Transverse colon (tissue), 4 donors: ENCODE measurements at regions not wholly inside any gene's neighbourhood (a gene's known extent, or its start where the extent isn't known, plus 50 kb on each side); places are given as distances from the start of the nearest gene placed in this dataset.

Experiments used
- DNase-seq: peaks from one replicate; pipeline ENCODE4 v3.0.0-alpha.2; 2019
- H3K27ac ChIP-seq, 4 donors: fragments of 200-600 bp; sonication (generic); 2 replicates each; pipeline ENCODE4 v1.5.1; 2016 to 2018; ENCODE audit warnings: inconsistent platforms in 4 of 4
- H3K27me3 ChIP-seq: fragments of 200-600 bp; sonication (generic); 2 replicates; pipeline ENCODE4 v1.5.1; 2017; ENCODE audit warnings: inconsistent platforms
- H3K36me3 ChIP-seq, 4 donors: fragments of 200-600 bp; sonication (generic); 2 replicates each; pipeline ENCODE4 v1.5.1; 2017 to 2019; ENCODE audit warnings: inconsistent platforms in 4 of 4
- H3K4me1 ChIP-seq, 4 donors: fragments of 200-600 bp; sonication (generic); 2 replicates each; pipeline ENCODE4 v1.5.1; 2017 to 2020; ENCODE audit warnings: inconsistent platforms in 4 of 4
- H3K4me3 ChIP-seq, 4 donors: fragments of 200-600 bp; sonication (generic); 1 replicate in 1 of 4; 2 replicates in 3 of 4; pipeline versions ENCODE4 v1.5.1 to v1.6.1; 2017 to 2019; ENCODE audit warnings: inconsistent platforms in 4 of 4
- H3K9me3 ChIP-seq, 2 donors: fragments of 200-600 bp; sonication (generic); 2 replicates each; pipeline ENCODE4 v1.5.1; 2017 to 2019; ENCODE audit warnings: inconsistent platforms in 2 of 2
- CTCF ChIP-seq, 5 experiments: fragments of 200-600 bp in 3 of 5; fragments of 450-650 bp in 2 of 5; sonication (generic) in 3 of 5; IDR thresholded peaks; 1 replicate in 2 of 5; 2 replicates in 3 of 5; pipeline ENCODE4 v1.5.1; 2016 to 2017; ENCODE audit warnings: antibody characterized with exemption in 5 of 5, inconsistent platforms in 3 of 5, mild to moderate bottlenecking in 2 of 5, moderate library complexity in 1 of 5
- EP300 ChIP-seq: sonication (generic); formaldehyde crosslinking; IDR thresholded peaks from one replicate; pipeline ENCODE4 v1.6.1; 2017; ENCODE audit warnings: antibody characterized with exemption, low read depth
- POLR2A ChIP-seq: fragments of 450-650 bp; IDR thresholded peaks from one replicate; pipeline ENCODE4 v1.6.1; 2016; ENCODE audit warnings: antibody characterized with exemption, mild to moderate bottlenecking, moderate library complexity
- POLR2AphosphoS5 ChIP-seq, 3 donors: sonication (generic); formaldehyde crosslinking; IDR thresholded peaks; one replicate each; pipeline ENCODE4 v1.6.1; 2016; ENCODE audit warnings: antibody characterized with exemption in 3 of 3
- WGBS, 2 donors: methylation state at CpG; one replicate each; pipeline ENCODE4 v1.1.5; 2018; ENCODE audit warnings: low coverage in 1 of 2; 5-methylcytosine and 5-hydroxymethylcytosine counted together
- in situ Hi-C, 4 donors: fragments of 200-750 bp; cut with MboI; loops; one replicate each; pipeline versions ENCODE4 v1.15.0 to v1.15.1; 2017; ENCODE audit warnings: low sequenced_read_pairs in 3 of 4, low pct_ligation_motif_present in 1 of 4, low pct_unique_long_range_greater_than_20kb in 1 of 4
- intact Hi-C: fragments of 100-400 bp; cut with DNase I; formaldehyde crosslinking; loops from one replicate; pipeline ENCODE4 v1.15.1; 2023; ENCODE audit warnings: low total_unique reads

- intact Hi-C loops: no loop called here
- H3K27me3 ChIP-seq: no peaks in the 10 kb centered on the region
- H3K4me3 ChIP-seq: no peak overlapping the region
- no peak overlapping the region for H3K27ac ChIP-seq
- TF ChIP-seq POLR2A: no peak
- in situ Hi-C loops: no loop called here
- no peaks in the 10 kb centered on the region for H3K36me3 ChIP-seq
- no peaks in the 10 kb centered on the region for H3K9me3 ChIP-seq
- no peak for DNase-seq
- H3K4me1 ChIP-seq: peaks cover 0 to 4% (median 0%) of the 10 kb centered on the region in 4 donors
- WGBS, 2 donors: 75 to 81% methylated on average over 4 of the region's 4 CpGs
Observed at GRCh38 chr6:12508553-12508952, 208.0 kb upstream of the PHACTR1 start.

DNA sequence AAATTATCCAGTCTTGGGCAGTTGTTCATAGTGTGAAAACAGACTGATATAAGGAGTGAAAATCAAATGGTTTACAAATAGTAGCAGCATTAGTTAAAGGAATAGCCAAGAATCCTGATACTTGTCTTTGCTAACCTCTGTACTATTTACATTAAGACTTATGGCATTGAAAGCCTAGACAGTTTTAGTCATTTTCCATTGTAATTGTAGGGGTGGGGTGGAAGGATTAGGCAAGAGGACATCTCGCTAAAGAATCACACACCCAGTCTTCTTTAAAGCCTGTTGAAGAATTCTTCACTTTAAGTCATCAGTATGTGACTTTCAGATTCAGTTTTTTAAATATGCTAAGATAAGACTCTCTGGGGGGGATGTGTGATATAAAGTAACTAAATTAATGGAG lies 207.5 kb upstream of the PHACTR1 start:
- TF ChIP-seq POLR2A: no peak
- no peak for TF ChIP-seq EP300
- no peaks in the 10 kb centered on the region for H3K36me3 ChIP-seq
- peaks cover 0 to 4% (median 0%) of the 10 kb centered on the region in 4 donors for H3K4me1 ChIP-seq
- 71 to 93% methylated on average over 1 of the region's 1 CpG for WGBS, 2 donors
- no peak overlapping the region for H3K27ac ChIP-seq
- in situ Hi-C loops: no loop called here
- H3K9me3 ChIP-seq: no peaks in the 10 kb centered on the region
- no peak for DNase-seq
- intact Hi-C loops: no loop called here
- no peaks in the 10 kb centered on the region for H3K27me3 ChIP-seq
- H3K4me3 ChIP-seq: no peak overlapping the region

GRCh38 chr6:12516070-12516469 lies 200.5 kb upstream of the PHACTR1 start:
- TF ChIP-seq POLR2AphosphoS5 (IDR thresholded peaks at IDR 0.05): no peak
- no peak for TF ChIP-seq CTCF (IDR thresholded peaks at IDR 0.05)
- TF ChIP-seq POLR2A: no peak
- no peak for TF ChIP-seq EP300
- H3K4me1 ChIP-seq: no peaks in the 10 kb centered on the region
- intact Hi-C loops (no loop called here), in situ Hi-C loops (no loop called here)
- no peak overlapping the region for H3K27ac ChIP-seq
- H3K27me3 ChIP-seq: no peaks in the 10 kb centered on the region
- no peaks in the 10 kb centered on the region for H3K36me3 ChIP-seq
- WGBS, 2 donors: 22 to 45% methylated on average over 1 of the region's 1 CpG
- DNase-seq: peak; percentile 36
- no peaks in the 10 kb centered on the region for H3K9me3 ChIP-seq
- H3K4me3 ChIP-seq: no peak overlapping the region

- no peaks in the 10 kb centered on the region for H3K4me1 ChIP-seq
- WGBS, 2 donors: 67 to 70% methylated on average over 1 of the region's 1 CpG
- H3K36me3 ChIP-seq: no peaks in the 10 kb centered on the region
- H3K27ac ChIP-seq: no peak overlapping the region
- in situ Hi-C loops (no loop called here), intact Hi-C loops (no loop called here)
- H3K9me3 ChIP-seq: no peaks in the 10 kb centered on the region
- TF ChIP-seq POLR2AphosphoS5 (IDR thresholded peaks at IDR 0.05): no peak
- TF ChIP-seq EP300: no peak
- TF ChIP-seq CTCF (IDR thresholded peaks at IDR 0.05): no peak
- no peak for TF ChIP-seq POLR2A
- H3K4me3 ChIP-seq: no peak overlapping the region
- DNase-seq: no peak
- H3K27me3 ChIP-seq: no peaks in the 10 kb centered on the region
Observed at GRCh38 chr6:12522347-12522746, 194.2 kb upstream of the PHACTR1 start.

GRCh38 chr6:12523726-12524125 lies 192.8 kb upstream of the PHACTR1 start:
- Histone ChIP-seq H3K27ac (no peak overlapping the region), H3K36me3 (no peaks in the 10 kb centered on the region), H3K4me3 (no peak overlapping the region), H3K9me3 (no peaks in the 10 kb centered on the region), H3K4me1 (peaks cover 0 to 12% (median 9%) of the 10 kb centered on the region in 4 donors), H3K27me3 (no peaks in the 10 kb centered on the region)
- intact Hi-C loops: no loop called here
- no peak for DNase-seq
- WGBS, 2 donors: 75 to 88% methylated on average over 1 of the region's 1 CpG
- in situ Hi-C loops: no loop called here
- TF ChIP-seq EP300 (no peak), POLR2AphosphoS5 (IDR thresholded peaks at IDR 0.05) (no peak), POLR2A (no peak), CTCF (IDR thresholded peaks at IDR 0.05) (no peak)
